ENCODE measurements at regions not wholly inside any gene's neighbourhood (a gene's known extent, or its start where the extent isn't known, plus 50 kb on each side); places are given as distances from the start of the nearest gene placed in this dataset.

GRCh38 chr13:63605962-63606361 lies 2190.3 kb upstream of the PCDH20 start:
- no peak for TF ChIP-seq CTCF (IDR thresholded peaks at IDR 0.05; ENCODE audit: low read depth, low read length, missing control alignments)
- DNase-seq (ENCODE audit: low read depth): no peak
- H3K4me3 ChIP-seq (ENCODE audit: low read depth, low read length): no peak overlapping the region
- in situ Hi-C loops (cut with HindIII; ENCODE audit: low sequenced_read_pairs): no loop called here

GRCh38 chr13:63605403-63605802 lies 2189.8 kb upstream of the PCDH20 start:
- no peak for TF ChIP-seq CTCF (IDR thresholded peaks at IDR 0.05; ENCODE audit: low read depth, low read length, missing control alignments)
- DNase-seq (ENCODE audit: low read depth): no peak
- in situ Hi-C loops (cut with HindIII; ENCODE audit: low sequenced_read_pairs): no loop called here
- H3K4me3 ChIP-seq (ENCODE audit: low read depth, low read length): no peak overlapping the region

- in situ Hi-C loops (cut with HindIII; ENCODE audit: low sequenced_read_pairs): no loop called here
- no peak for TF ChIP-seq CTCF (IDR thresholded peaks at IDR 0.05; ENCODE audit: low read depth, low read length, missing control alignments)
- DNase-seq (ENCODE audit: low read depth): no peak
- H3K4me3 ChIP-seq (ENCODE audit: low read depth, low read length): no peak overlapping the region
These were observed 2180.2 kb upstream of the PCDH20 start for GRCh38 chr13:63595811-63596210.

- no peak for TF ChIP-seq CTCF (IDR thresholded peaks at IDR 0.05; ENCODE audit: low read depth, low read length, missing control alignments)
- no peak overlapping the region for H3K4me3 ChIP-seq (ENCODE audit: low read depth, low read length)
- DNase-seq (ENCODE audit: low read depth): no peak
- in situ Hi-C loops (cut with HindIII; ENCODE audit: low sequenced_read_pairs): no loop called here
These were observed 2170.8 kb upstream of the PCDH20 start for GRCh38 chr13:63586467-63586866.

- in situ Hi-C loops (cut with HindIII; ENCODE audit: low sequenced_read_pairs): no loop called here
- no peak for TF ChIP-seq CTCF (IDR thresholded peaks at IDR 0.05; ENCODE audit: low read depth, low read length, missing control alignments)
- H3K4me3 ChIP-seq (ENCODE audit: low read depth, low read length): no peak overlapping the region
- DNase-seq (ENCODE audit: low read depth): no peak
These were observed 2163.1 kb upstream of the PCDH20 start for GRCh38 chr13:63578796-63579195.

- no peak for DNase-seq (ENCODE audit: low read depth)
- in situ Hi-C loops (cut with HindIII; ENCODE audit: low sequenced_read_pairs): no loop called here
- TF ChIP-seq CTCF (IDR thresholded peaks at IDR 0.05; ENCODE audit: low read depth, low read length, missing control alignments): no peak
These were observed 2151.4 kb upstream of the PCDH20 start for GRCh38 chr13:63567031-63567430.

GRCh38 chr13:63554157-63554556 lies 2138.5 kb upstream of the PCDH20 start:
- in situ Hi-C loops (cut with HindIII; ENCODE audit: low sequenced_read_pairs): no loop called here
- no peak overlapping the region for H3K4me3 ChIP-seq (ENCODE audit: low read depth, low read length)
- no peak for TF ChIP-seq CTCF (IDR thresholded peaks at IDR 0.05; ENCODE audit: low read depth, low read length, missing control alignments)
- no peak for DNase-seq (ENCODE audit: low read depth)

More at GRCh38 chr13:63567031-63567430, 2151.4 kb upstream of the PCDH20 start:
- H3K4me3 ChIP-seq (ENCODE audit: low read depth, low read length): no peak overlapping the region
